ENCODE measurements at regions not wholly inside any gene's neighbourhood (a gene's known extent, or its start where the extent isn't known, plus 50 kb on each side); places are given as distances from the start of the nearest gene placed in this dataset.

DNA sequence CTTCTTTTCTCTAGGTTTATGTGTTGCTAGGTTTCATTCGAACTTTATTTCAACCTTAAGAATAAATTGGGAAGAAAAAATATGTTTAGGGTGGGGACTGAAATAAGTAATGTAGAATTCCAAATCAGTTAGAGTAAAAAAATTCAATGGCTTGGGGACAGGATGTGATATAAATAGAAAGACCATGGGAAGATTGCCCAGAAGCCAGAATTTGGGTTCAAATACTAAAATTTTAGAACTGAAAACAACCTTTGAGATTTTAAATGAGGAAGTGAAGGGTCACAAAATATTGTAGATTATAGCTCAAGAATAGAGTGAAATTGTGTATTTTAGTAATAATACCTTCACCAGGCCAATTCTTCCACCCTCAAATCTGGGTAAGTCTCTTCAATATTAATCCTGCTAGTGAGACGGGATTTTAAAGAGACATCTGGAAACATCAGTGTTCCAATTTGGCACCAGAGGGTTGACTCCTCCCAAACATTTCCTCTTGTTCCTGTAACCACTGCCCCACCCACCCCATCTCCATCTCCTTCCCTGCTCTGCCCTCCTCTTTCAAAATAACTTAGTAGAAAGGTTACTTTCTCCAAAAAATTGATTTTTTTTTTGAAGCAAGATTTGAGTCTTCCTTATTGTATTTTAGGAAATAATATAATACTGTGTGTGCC is 51.3 kb upstream of the FAM3C start:
- CTCF ChIA-PET: no interaction called here

DNA sequence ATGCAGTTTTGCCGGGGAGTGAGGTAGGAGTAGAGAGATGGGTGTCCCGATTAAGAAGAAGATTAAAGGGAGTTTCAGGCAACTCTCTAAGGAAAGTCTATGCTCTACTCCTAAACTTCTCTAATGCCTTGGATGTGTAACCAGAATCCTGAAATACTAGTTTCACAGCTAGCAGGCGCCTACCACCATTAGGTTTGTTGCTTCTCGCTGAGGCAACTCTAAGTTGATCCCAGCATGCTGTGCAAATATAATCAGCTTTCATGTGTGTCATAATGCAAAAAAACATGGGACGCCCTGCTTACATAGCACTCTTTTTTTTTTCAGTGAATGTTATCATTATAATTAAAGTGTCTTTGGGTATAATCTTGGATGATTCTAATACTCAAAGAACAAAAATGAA is 50.4 kb upstream of the FAM3C start:
- intact Hi-C loops (cut with micrococcal nuclease; ENCODE audit: unreplicated experiment): loop anchor here (5.0 kb wide), 1 partner anchor 96 kb away; no protein-coding TSS in a partner anchor
- CTCF ChIA-PET: no interaction called here

More for the DNA sequence above, 51.3 kb upstream of the FAM3C start:
- peaks cover 44% of the 10 kb centered on the region for H3K4me1 ChIP-seq (ENCODE audit: insufficient read depth, low read length, poor library complexity, severe bottlenecking)
- no peak for TF ChIP-seq EZH2 (IDR thresholded peaks at IDR 0.05; ENCODE audit: borderline replicate concordance, low read depth, low read length, poor library complexity, severe bottlenecking)
- no TSS peak for BruUV-seq (replicated peaks)
- peak; percentile 65 for DNase-seq (ENCODE audit: low spot score)
- no peaks in the 10 kb centered on the region for H3K27me3 ChIP-seq (replicated peaks; ENCODE audit: insufficient read depth, low read depth, low read length, poor library complexity)
- intact Hi-C loops (cut with micrococcal nuclease; ENCODE audit: unreplicated experiment): loop anchor here (5.0 kb wide), 1 partner anchor 95 kb away; no protein-coding TSS in a partner anchor
- no peaks in the 10 kb centered on the region for H3K36me3 ChIP-seq (ENCODE audit: insufficient read depth, low read length, poor library complexity, severe bottlenecking)
- POLR2A ChIA-PET (ENCODE audit: low non-redundant PET): no interaction called here
- H3K9me3 ChIP-seq (ENCODE audit: low read depth, low read length, poor library complexity, severe bottlenecking): no peaks in the 10 kb centered on the region
- no peak overlapping the region for H3K27ac ChIP-seq (ENCODE audit: low read depth, low read length, poor library complexity, severe bottlenecking)
- H3K4me3 ChIP-seq (ENCODE audit: low read depth, low read length, poor library complexity, severe bottlenecking): no peak overlapping the region

More for the DNA sequence above, 50.4 kb upstream of the FAM3C start:
- no peak overlapping the region for H3K27ac ChIP-seq (ENCODE audit: low read depth, low read length, poor library complexity, severe bottlenecking)
- H3K36me3 ChIP-seq (ENCODE audit: insufficient read depth, low read length, poor library complexity, severe bottlenecking): no peaks in the 10 kb centered on the region
- no peak for DNase-seq (ENCODE audit: low spot score)
- no peaks in the 10 kb centered on the region for H3K27me3 ChIP-seq (replicated peaks; ENCODE audit: insufficient read depth, low read depth, low read length, poor library complexity)
- no peak for TF ChIP-seq CTCF (conservative IDR thresholded peaks at IDR 0.05; ENCODE audit: low read depth, low read length)
- TF ChIP-seq EZH2 (IDR thresholded peaks at IDR 0.05; ENCODE audit: borderline replicate concordance, low read depth, low read length, poor library complexity, severe bottlenecking): no peak
- H3K4me3 ChIP-seq (ENCODE audit: low read depth, low read length, poor library complexity, severe bottlenecking): no peak overlapping the region
- no TSS peak for BruUV-seq (replicated peaks)
- H3K9me3 ChIP-seq (ENCODE audit: low read depth, low read length, poor library complexity, severe bottlenecking): no peaks in the 10 kb centered on the region
- peaks cover 44% of the 10 kb centered on the region for H3K4me1 ChIP-seq (ENCODE audit: insufficient read depth, low read length, poor library complexity, severe bottlenecking)
- POLR2A ChIA-PET (ENCODE audit: low non-redundant PET): interaction anchor here (0.6 kb wide), 1 partner anchor 412 kb away, joined by 3 read pairs; no protein-coding TSS in a partner anchor

Measured in A673 (cell line).